ENCODE measurements at regions not wholly inside any gene's neighbourhood (a gene's known extent, or its start where the extent isn't known, plus 50 kb on each side); places are given as distances from the start of the nearest gene placed in this dataset.
"Not testable (repeated sequence)": the region's sequence is repeated elsewhere in the genome, so short reads cannot be mapped to it uniquely, and the experiment has no call there.

DNA sequence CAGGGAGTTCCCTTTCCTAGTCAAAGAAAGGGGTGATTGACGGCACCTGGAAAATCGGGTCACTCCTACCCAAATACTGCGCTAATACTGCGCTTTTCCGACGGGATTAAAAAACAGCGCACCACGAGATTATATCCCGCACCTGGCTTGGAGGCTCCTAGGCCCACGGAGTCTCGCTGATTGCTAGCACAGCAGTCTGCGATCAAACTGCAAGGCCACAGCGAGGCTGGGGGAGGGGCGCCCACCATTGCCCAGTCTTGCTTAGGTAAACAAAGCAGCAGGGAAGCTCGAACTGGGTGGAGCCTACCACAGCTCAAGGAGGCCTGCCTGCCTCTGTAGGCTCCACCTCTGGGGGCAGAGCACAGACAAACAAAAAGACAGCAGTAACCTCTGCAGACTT, 504.1 kb downstream of the HTR1B start:
- not testable (repeated sequence) for TF ChIP-seq RFX5 (IDR thresholded peaks at IDR 0.05; ENCODE audit: low read depth, low read length); PTBP1 (IDR thresholded peaks at IDR 0.05; ENCODE audit: low read depth, low read length, poor library complexity, severe bottlenecking); ZNF484 (CRISPR knock-in tag; IDR thresholded peaks at IDR 0.05; ENCODE audit: borderline replicate concordance, low read depth); KAT2B (IDR thresholded peaks at IDR 0.05; ENCODE audit: borderline replicate concordance, low read depth, low read length); TAF1 (CRISPR knock-in tag; IDR thresholded peaks at IDR 0.05); POLR2AphosphoS5 (IDR thresholded peaks at IDR 0.05; ENCODE audit: low read depth, low read length); SMAD3 (CRISPR knock-in tag; IDR thresholded peaks at IDR 0.05)
- TF ChIP-seq, protein P1, sequence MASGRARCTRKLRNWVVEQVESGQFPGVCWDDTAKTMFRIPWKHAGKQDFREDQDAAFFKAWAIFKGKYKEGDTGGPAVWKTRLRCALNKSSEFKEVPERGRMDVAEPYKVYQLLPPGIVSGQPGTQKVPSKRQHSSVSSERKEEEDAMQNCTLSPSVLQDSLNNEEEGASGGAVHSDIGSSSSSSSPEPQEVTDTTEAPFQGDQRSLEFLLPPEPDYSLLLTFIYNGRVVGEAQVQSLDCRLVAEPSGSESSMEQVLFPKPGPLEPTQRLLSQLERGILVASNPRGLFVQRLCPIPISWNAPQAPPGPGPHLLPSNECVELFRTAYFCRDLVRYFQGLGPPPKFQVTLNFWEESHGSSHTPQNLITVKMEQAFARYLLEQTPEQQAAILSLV (CRISPR knock-in tag; IDR thresholded peaks at IDR 0.05; ENCODE audit: borderline replicate concordance): not testable (repeated sequence)
- TF ChIP-seq, protein P2, sequence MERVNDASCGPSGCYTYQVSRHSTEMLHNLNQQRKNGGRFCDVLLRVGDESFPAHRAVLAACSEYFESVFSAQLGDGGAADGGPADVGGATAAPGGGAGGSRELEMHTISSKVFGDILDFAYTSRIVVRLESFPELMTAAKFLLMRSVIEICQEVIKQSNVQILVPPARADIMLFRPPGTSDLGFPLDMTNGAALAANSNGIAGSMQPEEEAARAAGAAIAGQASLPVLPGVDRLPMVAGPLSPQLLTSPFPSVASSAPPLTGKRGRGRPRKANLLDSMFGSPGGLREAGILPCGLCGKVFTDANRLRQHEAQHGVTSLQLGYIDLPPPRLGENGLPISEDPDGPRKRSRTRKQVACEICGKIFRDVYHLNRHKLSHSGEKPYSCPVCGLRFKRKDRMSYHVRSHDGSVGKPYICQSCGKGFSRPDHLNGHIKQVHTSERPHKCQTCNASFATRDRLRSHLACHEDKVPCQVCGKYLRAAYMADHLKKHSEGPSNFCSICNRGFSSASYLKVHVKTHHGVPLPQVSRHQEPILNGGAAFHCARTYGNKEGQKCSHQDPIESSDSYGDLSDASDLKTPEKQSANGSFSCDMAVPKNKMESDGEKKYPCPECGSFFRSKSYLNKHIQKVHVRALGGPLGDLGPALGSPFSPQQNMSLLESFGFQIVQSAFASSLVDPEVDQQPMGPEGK (CRISPR knock-in tag; IDR thresholded peaks at IDR 0.05): not testable (repeated sequence)
- TF ChIP-seq, protein P3, sequence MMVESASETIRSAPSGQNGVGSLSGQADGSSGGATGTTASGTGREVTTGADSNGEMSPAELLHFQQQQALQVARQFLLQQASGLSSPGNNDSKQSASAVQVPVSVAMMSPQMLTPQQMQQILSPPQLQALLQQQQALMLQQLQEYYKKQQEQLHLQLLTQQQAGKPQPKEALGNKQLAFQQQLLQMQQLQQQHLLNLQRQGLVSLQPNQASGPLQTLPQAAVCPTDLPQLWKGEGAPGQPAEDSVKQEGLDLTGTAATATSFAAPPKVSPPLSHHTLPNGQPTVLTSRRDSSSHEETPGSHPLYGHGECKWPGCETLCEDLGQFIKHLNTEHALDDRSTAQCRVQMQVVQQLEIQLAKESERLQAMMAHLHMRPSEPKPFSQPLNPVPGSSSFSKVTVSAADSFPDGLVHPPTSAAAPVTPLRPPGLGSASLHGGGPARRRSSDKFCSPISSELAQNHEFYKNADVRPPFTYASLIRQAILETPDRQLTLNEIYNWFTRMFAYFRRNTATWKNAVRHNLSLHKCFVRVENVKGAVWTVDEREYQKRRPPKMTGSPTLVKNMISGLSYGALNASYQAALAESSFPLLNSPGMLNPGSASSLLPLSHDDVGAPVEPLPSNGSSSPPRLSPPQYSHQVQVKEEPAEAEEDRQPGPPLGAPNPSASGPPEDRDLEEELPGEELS (CRISPR knock-in tag; IDR thresholded peaks at IDR 0.05): not testable (repeated sequence)
- TF ChIP-seq, protein P4, sequence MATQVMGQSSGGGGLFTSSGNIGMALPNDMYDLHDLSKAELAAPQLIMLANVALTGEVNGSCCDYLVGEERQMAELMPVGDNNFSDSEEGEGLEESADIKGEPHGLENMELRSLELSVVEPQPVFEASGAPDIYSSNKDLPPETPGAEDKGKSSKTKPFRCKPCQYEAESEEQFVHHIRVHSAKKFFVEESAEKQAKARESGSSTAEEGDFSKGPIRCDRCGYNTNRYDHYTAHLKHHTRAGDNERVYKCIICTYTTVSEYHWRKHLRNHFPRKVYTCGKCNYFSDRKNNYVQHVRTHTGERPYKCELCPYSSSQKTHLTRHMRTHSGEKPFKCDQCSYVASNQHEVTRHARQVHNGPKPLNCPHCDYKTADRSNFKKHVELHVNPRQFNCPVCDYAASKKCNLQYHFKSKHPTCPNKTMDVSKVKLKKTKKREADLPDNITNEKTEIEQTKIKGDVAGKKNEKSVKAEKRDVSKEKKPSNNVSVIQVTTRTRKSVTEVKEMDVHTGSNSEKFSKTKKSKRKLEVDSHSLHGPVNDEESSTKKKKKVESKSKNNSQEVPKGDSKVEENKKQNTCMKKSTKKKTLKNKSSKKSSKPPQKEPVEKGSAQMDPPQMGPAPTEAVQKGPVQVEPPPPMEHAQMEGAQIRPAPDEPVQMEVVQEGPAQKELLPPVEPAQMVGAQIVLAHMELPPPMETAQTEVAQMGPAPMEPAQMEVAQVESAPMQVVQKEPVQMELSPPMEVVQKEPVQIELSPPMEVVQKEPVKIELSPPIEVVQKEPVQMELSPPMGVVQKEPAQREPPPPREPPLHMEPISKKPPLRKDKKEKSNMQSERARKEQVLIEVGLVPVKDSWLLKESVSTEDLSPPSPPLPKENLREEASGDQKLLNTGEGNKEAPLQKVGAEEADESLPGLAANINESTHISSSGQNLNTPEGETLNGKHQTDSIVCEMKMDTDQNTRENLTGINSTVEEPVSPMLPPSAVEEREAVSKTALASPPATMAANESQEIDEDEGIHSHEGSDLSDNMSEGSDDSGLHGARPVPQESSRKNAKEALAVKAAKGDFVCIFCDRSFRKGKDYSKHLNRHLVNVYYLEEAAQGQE (IDR thresholded peaks at IDR 0.05; ENCODE audit: borderline replicate concordance in 1 of 2, low read depth in 1 of 2, low read length in 2 of 2): not testable (repeated sequence)
- TF ChIP-seq, protein P5, sequence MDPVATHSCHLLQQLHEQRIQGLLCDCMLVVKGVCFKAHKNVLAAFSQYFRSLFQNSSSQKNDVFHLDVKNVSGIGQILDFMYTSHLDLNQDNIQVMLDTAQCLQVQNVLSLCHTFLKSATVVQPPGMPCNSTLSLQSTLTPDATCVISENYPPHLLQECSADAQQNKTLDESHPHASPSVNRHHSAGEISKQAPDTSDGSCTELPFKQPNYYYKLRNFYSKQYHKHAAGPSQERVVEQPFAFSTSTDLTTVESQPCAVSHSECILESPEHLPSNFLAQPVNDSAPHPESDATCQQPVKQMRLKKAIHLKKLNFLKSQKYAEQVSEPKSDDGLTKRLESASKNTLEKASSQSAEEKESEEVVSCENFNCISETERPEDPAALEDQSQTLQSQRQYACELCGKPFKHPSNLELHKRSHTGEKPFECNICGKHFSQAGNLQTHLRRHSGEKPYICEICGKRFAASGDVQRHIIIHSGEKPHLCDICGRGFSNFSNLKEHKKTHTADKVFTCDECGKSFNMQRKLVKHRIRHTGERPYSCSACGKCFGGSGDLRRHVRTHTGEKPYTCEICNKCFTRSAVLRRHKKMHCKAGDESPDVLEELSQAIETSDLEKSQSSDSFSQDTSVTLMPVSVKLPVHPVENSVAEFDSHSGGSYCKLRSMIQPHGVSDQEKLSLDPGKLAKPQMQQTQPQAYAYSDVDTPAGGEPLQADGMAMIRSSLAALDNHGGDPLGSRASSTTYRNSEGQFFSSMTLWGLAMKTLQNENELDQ (CRISPR knock-in tag; IDR thresholded peaks at IDR 0.05; ENCODE audit: borderline replicate concordance): not testable (repeated sequence)
- TF ChIP-seq, protein P6, sequence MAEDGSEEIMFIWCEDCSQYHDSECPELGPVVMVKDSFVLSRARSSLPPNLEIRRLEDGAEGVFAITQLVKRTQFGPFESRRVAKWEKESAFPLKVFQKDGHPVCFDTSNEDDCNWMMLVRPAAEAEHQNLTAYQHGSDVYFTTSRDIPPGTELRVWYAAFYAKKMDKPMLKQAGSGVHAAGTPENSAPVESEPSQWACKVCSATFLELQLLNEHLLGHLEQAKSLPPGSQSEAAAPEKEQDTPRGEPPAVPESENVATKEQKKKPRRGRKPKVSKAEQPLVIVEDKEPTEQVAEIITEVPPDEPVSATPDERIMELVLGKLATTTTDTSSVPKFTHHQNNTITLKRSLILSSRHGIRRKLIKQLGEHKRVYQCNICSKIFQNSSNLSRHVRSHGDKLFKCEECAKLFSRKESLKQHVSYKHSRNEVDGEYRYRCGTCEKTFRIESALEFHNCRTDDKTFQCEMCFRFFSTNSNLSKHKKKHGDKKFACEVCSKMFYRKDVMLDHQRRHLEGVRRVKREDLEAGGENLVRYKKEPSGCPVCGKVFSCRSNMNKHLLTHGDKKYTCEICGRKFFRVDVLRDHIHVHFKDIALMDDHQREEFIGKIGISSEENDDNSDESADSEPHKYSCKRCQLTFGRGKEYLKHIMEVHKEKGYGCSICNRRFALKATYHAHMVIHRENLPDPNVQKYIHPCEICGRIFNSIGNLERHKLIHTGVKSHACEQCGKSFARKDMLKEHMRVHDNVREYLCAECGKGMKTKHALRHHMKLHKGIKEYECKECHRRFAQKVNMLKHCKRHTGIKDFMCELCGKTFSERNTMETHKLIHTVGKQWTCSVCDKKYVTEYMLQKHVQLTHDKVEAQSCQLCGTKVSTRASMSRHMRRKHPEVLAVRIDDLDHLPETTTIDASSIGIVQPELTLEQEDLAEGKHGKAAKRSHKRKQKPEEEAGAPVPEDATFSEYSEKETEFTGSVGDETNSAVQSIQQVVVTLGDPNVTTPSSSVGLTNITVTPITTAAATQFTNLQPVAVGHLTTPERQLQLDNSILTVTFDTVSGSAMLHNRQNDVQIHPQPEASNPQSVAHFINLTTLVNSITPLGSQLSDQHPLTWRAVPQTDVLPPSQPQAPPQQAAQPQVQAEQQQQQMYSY (CRISPR knock-in tag; IDR thresholded peaks at IDR 0.05): not testable (repeated sequence)

Measured in HepG2 (cell line).